ENCODE measurements at regions not wholly inside any gene's neighbourhood (a gene's known extent, or its start where the extent isn't known, plus 50 kb on each side); places are given as distances from the start of the nearest gene placed in this dataset.

DNA sequence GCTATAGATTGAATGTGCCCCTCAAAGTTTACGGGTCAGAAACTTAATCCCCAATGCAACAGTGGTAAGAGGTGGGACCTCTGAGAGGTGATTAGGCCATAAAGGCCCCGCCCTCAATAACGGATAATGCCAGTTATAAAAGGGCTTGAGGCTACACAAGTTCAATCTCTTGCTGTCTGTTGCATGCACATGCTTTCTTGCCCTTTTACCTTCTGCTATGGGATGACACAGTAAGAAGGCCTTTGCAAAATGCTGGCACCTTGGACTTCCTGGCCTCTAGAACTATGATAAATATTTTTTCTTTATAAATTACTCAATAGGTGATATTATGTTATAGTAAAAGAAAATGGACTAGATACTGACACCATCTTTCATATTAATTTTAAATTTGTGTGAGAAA is 806.1 kb downstream of the TENT5A start:
- FAIRE-seq: no peak
- peak in 1 of 2 donors; percentile 22 for DNase-seq
- 47 to 54% (median 49%) methylated on average over 3 of the region's 3 CpGs for WGBS, 3 donors
- Histone ChIP-seq H3K27me3 (ENCODE audit: control insufficient read depth in 3 of 3, insufficient read depth in 3 of 3, low read length in 3 of 3) (no peaks in the 10 kb centered on the region), H3K27ac (ENCODE audit: low read depth in 1 of 3, low read length in 2 of 3) (no peak overlapping the region), H3K36me3 (ENCODE audit: control insufficient read depth in 3 of 3, insufficient read depth in 2 of 3, low read depth in 1 of 3, low read length in 3 of 3) (no peaks in the 10 kb centered on the region), H3K9me3 (ENCODE audit: control insufficient read depth in 2 of 2, insufficient read depth in 1 of 2, low read depth in 1 of 2, low read length in 1 of 2) (no peaks in the 10 kb centered on the region), H3K4me3 (ENCODE audit: low read depth in 1 of 3, low read length in 3 of 3) (no peak overlapping the region), H3K4me1 (ENCODE audit: control insufficient read depth in 3 of 3, insufficient read depth in 2 of 3, low read depth in 1 of 3, low read length in 2 of 3) (no peaks in the 10 kb centered on the region)

DNA sequence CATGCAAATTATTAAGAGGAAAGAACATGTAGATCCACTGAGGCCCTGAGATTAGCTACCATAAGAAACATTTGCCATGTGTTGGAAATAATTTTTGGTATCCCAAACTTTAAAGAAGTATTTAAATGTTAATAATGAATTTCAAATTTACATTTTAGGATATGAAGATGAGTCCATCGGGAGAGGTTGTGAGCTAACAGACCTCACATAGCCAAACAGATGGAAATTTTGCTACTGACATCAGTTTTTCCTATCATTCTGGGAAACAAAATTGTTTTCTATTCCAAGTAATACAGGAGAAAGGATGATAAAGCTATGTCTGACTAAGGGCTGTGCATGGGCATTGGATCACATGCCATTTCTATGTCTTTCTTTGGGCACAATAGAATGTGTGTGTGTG is 809.6 kb downstream of the TENT5A start:
- DNase-seq (no peak), FAIRE-seq (no peak)
- 86 to 91% (median 89%) methylated on average over 1 of the region's 1 CpG for WGBS, 3 donors
- no peak overlapping the region for H3K4me3 ChIP-seq (ENCODE audit: low read depth in 1 of 3, low read length in 3 of 3)
- H3K36me3 ChIP-seq (ENCODE audit: control insufficient read depth in 3 of 3, insufficient read depth in 2 of 3, low read depth in 1 of 3, low read length in 3 of 3): no peaks in the 10 kb centered on the region
- H3K27ac ChIP-seq (ENCODE audit: low read depth in 1 of 3, low read length in 2 of 3): no peak overlapping the region
- H3K27me3 ChIP-seq (ENCODE audit: control insufficient read depth in 3 of 3, insufficient read depth in 3 of 3, low read length in 3 of 3): no peaks in the 10 kb centered on the region
- no peaks in the 10 kb centered on the region for H3K9me3 ChIP-seq (ENCODE audit: control insufficient read depth in 2 of 2, insufficient read depth in 1 of 2, low read depth in 1 of 2, low read length in 1 of 2)
- no peaks in the 10 kb centered on the region for H3K4me1 ChIP-seq (ENCODE audit: control insufficient read depth in 3 of 3, insufficient read depth in 2 of 3, low read depth in 1 of 3, low read length in 2 of 3)

DNA sequence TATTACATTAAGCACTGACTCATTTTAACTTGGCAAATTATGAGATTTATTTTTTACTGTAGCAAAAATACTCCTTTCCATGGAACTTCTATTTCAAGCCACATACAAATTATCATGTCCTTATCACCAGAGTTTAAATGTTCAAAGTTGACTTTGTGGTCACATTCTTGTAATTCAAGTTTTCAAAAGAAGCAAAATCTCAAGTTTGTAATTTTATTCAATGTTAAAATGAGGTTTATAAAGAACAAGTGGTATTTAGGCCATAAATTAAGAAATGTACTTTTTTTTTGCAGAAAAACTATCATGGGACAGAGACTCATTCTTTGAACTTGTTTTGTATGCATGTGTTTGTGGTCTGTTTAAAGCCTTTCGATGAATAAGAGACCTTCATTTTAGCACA is 811.5 kb downstream of the TENT5A start:
- DNase-seq: no peak
- H3K4me1 ChIP-seq (ENCODE audit: control insufficient read depth in 3 of 3, insufficient read depth in 2 of 3, low read depth in 1 of 3, low read length in 2 of 3): no peaks in the 10 kb centered on the region
- peaks cover 0 to 10% of the 10 kb centered on the region in 2 donors for H3K9me3 ChIP-seq (ENCODE audit: control insufficient read depth in 2 of 2, insufficient read depth in 1 of 2, low read depth in 1 of 2, low read length in 1 of 2)
- H3K36me3 ChIP-seq (ENCODE audit: control insufficient read depth in 3 of 3, insufficient read depth in 2 of 3, low read depth in 1 of 3, low read length in 3 of 3): no peaks in the 10 kb centered on the region
- H3K4me3 ChIP-seq (ENCODE audit: low read depth in 1 of 3, low read length in 3 of 3): no peak overlapping the region
- 78 to 90% (median 87%) methylated on average over 1 of the region's 1 CpG for WGBS, 3 donors
- FAIRE-seq: no peak
- no peaks in the 10 kb centered on the region for H3K27me3 ChIP-seq (ENCODE audit: control insufficient read depth in 3 of 3, insufficient read depth in 3 of 3, low read length in 3 of 3)
- H3K27ac ChIP-seq (ENCODE audit: low read depth in 1 of 3, low read length in 2 of 3): no peak overlapping the region

DNA sequence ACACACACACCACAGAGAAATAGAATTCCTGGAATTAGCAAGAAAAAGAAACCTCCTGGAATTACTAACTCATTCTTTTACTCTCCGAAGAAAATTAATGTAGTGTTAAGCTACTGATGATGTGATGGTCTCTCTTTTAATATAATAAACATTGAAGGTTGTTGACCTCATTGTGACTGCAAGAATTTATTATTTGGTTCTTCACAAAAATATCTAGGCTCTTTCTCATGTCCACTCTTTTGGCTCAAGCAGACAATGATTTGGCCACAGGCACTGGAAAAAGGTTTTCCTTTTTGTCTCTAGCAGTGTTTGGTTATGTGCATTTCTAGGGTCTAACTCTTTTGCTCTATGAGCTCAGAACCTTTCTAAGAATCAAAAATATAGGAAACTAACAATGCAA is 811.9 kb downstream of the TENT5A start:
- Histone ChIP-seq H3K27ac (ENCODE audit: low read depth in 1 of 3, low read length in 2 of 3) (no peak overlapping the region), H3K4me3 (ENCODE audit: low read depth in 1 of 3, low read length in 3 of 3) (no peak overlapping the region), H3K4me1 (ENCODE audit: control insufficient read depth in 3 of 3, insufficient read depth in 2 of 3, low read depth in 1 of 3, low read length in 2 of 3) (no peaks in the 10 kb centered on the region), H3K27me3 (ENCODE audit: control insufficient read depth in 3 of 3, insufficient read depth in 3 of 3, low read length in 3 of 3) (no peaks in the 10 kb centered on the region), H3K9me3 (ENCODE audit: control insufficient read depth in 2 of 2, insufficient read depth in 1 of 2, low read depth in 1 of 2, low read length in 1 of 2) (peaks cover 0 to 10% of the 10 kb centered on the region in 2 donors), H3K36me3 (ENCODE audit: control insufficient read depth in 3 of 3, insufficient read depth in 2 of 3, low read depth in 1 of 3, low read length in 3 of 3) (no peaks in the 10 kb centered on the region)
- FAIRE-seq: no peak
- DNase-seq: no peak
- 65 to 88% (median 74%) methylated on average over 1 of the region's 1 CpG for WGBS, 3 donors

DNA sequence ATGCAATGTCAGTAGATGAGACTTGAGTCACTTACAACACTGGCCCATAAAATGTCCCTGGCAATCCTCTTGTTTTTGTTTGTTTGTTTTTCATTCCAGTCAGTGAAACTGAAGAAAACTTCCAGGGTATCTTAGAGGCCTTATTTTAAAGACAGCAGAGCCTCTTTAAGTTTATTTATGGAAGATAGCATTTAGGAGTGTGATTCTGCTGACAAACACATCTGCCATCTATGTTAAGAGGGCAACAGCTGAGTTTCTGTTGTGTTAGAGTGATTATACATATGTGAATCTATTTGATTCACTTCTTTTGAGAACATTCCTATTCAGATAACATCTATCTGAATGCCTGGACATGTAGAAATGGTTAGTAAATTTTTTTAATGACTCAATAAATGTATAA is 812.6 kb downstream of the TENT5A start:
- DNase-seq (no peak), FAIRE-seq (no peak)
- Histone ChIP-seq H3K27me3 (ENCODE audit: control insufficient read depth in 3 of 3, insufficient read depth in 3 of 3, low read length in 3 of 3) (no peaks in the 10 kb centered on the region), H3K9me3 (ENCODE audit: control insufficient read depth in 2 of 2, insufficient read depth in 1 of 2, low read depth in 1 of 2, low read length in 1 of 2) (peaks cover 0 to 10% of the 10 kb centered on the region in 2 donors), H3K4me1 (ENCODE audit: control insufficient read depth in 3 of 3, insufficient read depth in 2 of 3, low read depth in 1 of 3, low read length in 2 of 3) (no peaks in the 10 kb centered on the region), H3K27ac (ENCODE audit: low read depth in 1 of 3, low read length in 2 of 3) (no peak overlapping the region), H3K36me3 (ENCODE audit: control insufficient read depth in 3 of 3, insufficient read depth in 2 of 3, low read depth in 1 of 3, low read length in 3 of 3) (no peaks in the 10 kb centered on the region), H3K4me3 (ENCODE audit: low read depth in 1 of 3, low read length in 3 of 3) (no peak overlapping the region)

DNA sequence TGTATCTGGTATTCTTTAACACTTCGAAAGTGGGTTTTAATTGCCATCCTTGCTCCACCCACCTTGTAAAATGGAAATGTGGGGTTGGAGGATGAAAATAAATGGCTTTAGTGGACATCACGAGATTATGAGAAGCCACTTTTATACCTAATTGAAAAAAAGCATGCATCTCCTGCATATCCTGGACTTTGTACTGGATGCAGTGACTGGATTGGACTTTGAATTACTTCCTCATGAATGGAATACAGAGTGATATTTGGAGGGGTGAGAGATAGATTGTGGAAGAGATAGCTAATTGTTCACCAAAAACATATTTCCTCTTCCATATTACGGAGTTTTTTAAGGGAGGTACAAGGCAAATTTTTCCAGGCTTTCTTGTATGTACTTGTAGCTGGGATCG is 813.0 kb downstream of the TENT5A start:
- FAIRE-seq (no peak), DNase-seq (no peak)
- H3K27me3 ChIP-seq (ENCODE audit: control insufficient read depth in 3 of 3, insufficient read depth in 3 of 3, low read length in 3 of 3): no peaks in the 10 kb centered on the region
- peaks cover 0 to 10% of the 10 kb centered on the region in 2 donors for H3K9me3 ChIP-seq (ENCODE audit: control insufficient read depth in 2 of 2, insufficient read depth in 1 of 2, low read depth in 1 of 2, low read length in 1 of 2)
- no peaks in the 10 kb centered on the region for H3K36me3 ChIP-seq (ENCODE audit: control insufficient read depth in 3 of 3, insufficient read depth in 2 of 3, low read depth in 1 of 3, low read length in 3 of 3)
- 61 to 73% (median 69%) methylated on average over 4 of the region's 4 CpGs for WGBS, 3 donors
- H3K4me3 ChIP-seq (ENCODE audit: low read depth in 1 of 3, low read length in 3 of 3): no peak overlapping the region
- no peaks in the 10 kb centered on the region for H3K4me1 ChIP-seq (ENCODE audit: control insufficient read depth in 3 of 3, insufficient read depth in 2 of 3, low read depth in 1 of 3, low read length in 2 of 3)
- H3K27ac ChIP-seq (ENCODE audit: low read depth in 1 of 3, low read length in 2 of 3): no peak overlapping the region

DNA sequence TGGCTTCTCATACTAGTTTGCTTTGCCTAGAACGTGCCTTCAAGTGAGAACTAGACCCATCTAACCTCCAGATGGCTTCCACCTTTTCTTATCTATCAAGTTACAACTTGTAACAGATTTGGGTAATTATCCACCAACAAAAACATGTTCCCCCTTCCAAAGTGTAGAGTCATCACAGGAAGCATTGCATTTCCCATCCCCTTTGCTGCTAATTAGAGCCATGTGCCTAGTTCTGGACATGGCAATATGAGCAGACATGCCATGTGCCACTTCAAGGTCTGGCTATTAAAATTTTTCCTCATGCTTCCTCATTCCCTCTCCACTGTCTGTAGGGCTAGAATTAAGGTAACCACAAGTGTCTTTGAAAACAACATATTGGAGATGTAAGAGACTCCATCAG is 814.4 kb downstream of the TENT5A start:
- Histone ChIP-seq H3K36me3 (ENCODE audit: control insufficient read depth in 3 of 3, insufficient read depth in 2 of 3, low read depth in 1 of 3, low read length in 3 of 3) (no peaks in the 10 kb centered on the region), H3K9me3 (ENCODE audit: control insufficient read depth in 2 of 2, insufficient read depth in 1 of 2, low read depth in 1 of 2, low read length in 1 of 2) (peaks cover 0 to 10% of the 10 kb centered on the region in 2 donors), H3K27ac (ENCODE audit: low read depth in 1 of 3, low read length in 2 of 3) (no peak overlapping the region), H3K4me1 (ENCODE audit: control insufficient read depth in 3 of 3, insufficient read depth in 2 of 3, low read depth in 1 of 3, low read length in 2 of 3) (no peaks in the 10 kb centered on the region), H3K27me3 (ENCODE audit: control insufficient read depth in 3 of 3, insufficient read depth in 3 of 3, low read length in 3 of 3) (no peaks in the 10 kb centered on the region), H3K4me3 (ENCODE audit: low read depth in 1 of 3, low read length in 3 of 3) (no peak overlapping the region)
- no peak for DNase-seq
- 17 to 60% (median 30%) methylated on average over 1 of the region's 1 CpG for WGBS, 3 donors
- no peak for FAIRE-seq

DNA sequence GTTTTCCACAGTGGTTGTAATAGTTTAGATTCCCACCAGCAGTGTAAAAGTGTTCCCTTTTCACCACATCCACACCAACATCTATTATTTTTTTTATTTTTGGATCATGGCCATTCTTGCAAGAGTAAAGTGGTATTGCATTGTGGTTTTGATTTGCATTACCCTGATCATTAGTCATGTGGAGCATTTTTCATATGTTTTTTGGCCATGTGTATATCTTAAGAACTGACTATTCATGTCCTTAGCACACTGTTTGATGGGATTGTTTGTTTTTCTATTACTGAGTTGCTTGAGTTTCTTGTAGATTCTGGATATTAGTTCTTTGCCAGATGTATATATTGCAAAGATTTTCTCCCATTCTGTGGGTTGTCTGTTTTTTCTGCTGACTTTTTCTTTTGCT is 820.1 kb downstream of the TENT5A start:
- DNase-seq (no peak), FAIRE-seq (no peak)
- no peaks in the 10 kb centered on the region for H3K36me3 ChIP-seq (ENCODE audit: control insufficient read depth in 3 of 3, insufficient read depth in 2 of 3, low read depth in 1 of 3, low read length in 3 of 3)
- H3K4me3 ChIP-seq (ENCODE audit: low read depth in 1 of 3, low read length in 3 of 3): no peak overlapping the region
- peaks cover 0 to 6% of the 10 kb centered on the region in 2 donors for H3K9me3 ChIP-seq (ENCODE audit: control insufficient read depth in 2 of 2, insufficient read depth in 1 of 2, low read depth in 1 of 2, low read length in 1 of 2)
- no peaks in the 10 kb centered on the region for H3K27me3 ChIP-seq (ENCODE audit: control insufficient read depth in 3 of 3, insufficient read depth in 3 of 3, low read length in 3 of 3)
- no peaks in the 10 kb centered on the region for H3K4me1 ChIP-seq (ENCODE audit: control insufficient read depth in 3 of 3, insufficient read depth in 2 of 3, low read depth in 1 of 3, low read length in 2 of 3)
- H3K27ac ChIP-seq (ENCODE audit: low read depth in 1 of 3, low read length in 2 of 3): no peak overlapping the region

DNA sequence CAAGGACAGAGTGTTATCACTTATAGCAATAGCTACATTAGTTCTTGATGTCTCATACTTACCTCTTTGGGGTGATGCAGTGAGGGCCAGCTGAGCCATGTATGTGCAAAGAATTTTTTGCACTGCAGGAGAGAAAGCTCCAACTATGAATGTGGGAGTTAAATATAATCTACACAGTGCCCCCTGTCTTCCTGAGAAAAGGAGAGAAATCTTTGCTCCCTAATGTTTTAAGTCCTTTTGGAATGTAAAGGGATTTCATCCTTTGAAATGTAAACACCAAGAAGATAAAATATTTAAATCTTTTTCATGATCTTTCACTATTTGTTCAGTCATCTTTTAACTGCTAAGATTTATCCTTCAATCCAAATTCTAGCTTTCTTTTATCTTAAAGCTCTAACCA is 822.1 kb downstream of the TENT5A start:
- no peaks in the 10 kb centered on the region for H3K36me3 ChIP-seq (ENCODE audit: control insufficient read depth in 3 of 3, insufficient read depth in 2 of 3, low read depth in 1 of 3, low read length in 3 of 3)
- H3K27ac ChIP-seq (ENCODE audit: low read depth in 1 of 3, low read length in 2 of 3): no peak overlapping the region
- FAIRE-seq (no peak), DNase-seq (no peak)
- no peaks in the 10 kb centered on the region for H3K27me3 ChIP-seq (ENCODE audit: control insufficient read depth in 3 of 3, insufficient read depth in 3 of 3, low read length in 3 of 3)
- no peak overlapping the region for H3K4me3 ChIP-seq (ENCODE audit: low read depth in 1 of 3, low read length in 3 of 3)
- peaks cover 0 to 2% of the 10 kb centered on the region in 2 donors for H3K9me3 ChIP-seq (ENCODE audit: control insufficient read depth in 2 of 2, insufficient read depth in 1 of 2, low read depth in 1 of 2, low read length in 1 of 2)
- no peaks in the 10 kb centered on the region for H3K4me1 ChIP-seq (ENCODE audit: control insufficient read depth in 3 of 3, insufficient read depth in 2 of 3, low read depth in 1 of 3, low read length in 2 of 3)
